HK-2 (cell line): ENCODE measurements at regions not wholly inside any gene's neighbourhood (a gene's known extent, or its start where the extent isn't known, plus 50 kb on each side); places are given as distances from the start of the nearest gene placed in this dataset.
"Not testable (repeated sequence)": the region's sequence is repeated elsewhere in the genome, so short reads cannot be mapped to it uniquely, and the experiment has no call there.

Experiments
- DNase-seq: peaks from one replicate; pipeline ENCODE4 v3.0.0-alpha.2; 2018; ENCODE audit not compliant: unreplicated experiment

DNA sequence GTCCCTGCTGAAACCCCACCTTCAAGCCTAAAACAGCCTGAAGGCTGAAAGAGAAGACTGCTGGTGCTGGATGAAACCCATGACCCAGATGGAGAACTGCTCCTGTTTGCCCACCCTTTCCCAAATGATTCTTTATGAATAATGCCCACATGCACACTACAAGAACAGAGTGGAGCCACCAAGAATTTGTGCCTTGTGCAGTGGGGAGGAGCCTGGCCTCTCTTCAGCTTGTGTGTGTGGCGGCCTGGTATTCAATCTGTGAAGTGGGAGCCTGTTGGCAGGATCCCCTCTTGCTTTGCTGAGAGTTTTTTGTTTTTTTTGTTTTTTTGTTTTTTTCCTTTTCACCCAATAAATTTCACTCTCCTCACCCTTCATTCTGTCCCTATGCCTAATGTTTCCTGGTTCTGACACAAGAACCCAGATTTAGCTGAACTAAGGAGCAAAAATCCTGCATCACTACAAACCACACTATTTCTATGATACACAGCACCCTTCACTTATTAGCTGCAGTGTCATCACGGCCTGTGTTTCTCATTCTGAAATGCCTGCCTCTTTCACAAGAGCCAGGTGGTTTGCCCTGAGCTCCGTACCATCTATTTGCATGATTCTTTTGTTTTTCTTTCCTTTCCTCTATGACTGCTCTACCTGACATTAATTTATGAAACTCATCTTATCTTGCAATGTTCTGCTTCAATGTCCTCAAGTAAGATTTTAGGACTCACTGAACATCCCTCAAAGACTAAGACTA lies 585.5 kb upstream of the ATXN7L3B start:
- DNase-seq = no peak

DNA sequence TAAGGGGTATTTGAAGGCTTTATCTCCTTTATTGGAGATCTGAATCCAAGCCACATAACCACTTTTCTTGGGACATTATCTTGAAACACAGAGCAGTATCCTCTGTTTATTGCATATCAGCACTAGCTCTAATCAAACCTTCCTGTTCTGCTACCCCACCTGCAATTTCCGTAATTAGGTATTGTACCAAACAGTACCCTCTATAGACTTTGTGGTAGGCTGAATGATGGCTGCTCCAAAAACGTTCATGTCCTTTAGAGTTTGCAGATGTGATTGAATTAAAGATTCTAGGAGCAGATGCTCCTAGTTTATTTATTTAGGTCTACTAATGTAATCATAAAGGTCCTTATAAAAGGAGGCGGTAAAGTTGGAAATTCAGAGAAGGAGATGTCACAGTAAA lies 573.0 kb upstream of the ATXN7L3B start:
- DNase-seq = no peak

DNA sequence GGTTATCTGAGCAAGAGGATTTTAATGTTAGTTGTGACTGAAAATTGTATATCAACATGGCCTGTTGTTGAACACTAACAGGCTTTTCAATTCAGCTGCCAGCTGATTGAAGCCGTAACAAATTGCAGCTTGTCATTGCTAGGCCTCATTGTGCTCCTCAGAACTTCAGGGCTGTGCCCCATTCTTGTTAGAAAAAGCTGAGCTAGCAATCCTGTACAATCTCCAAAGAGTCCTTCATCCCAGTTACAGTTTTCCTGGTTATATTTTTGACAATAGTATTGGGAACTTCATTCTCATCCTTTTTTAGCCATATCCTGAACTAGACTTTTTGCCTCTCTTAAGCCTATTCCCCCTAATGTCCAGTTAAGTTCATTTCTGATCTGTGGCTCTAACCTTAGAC lies 564.1 kb upstream of the ATXN7L3B start:
- DNase-seq = no peak

DNA sequence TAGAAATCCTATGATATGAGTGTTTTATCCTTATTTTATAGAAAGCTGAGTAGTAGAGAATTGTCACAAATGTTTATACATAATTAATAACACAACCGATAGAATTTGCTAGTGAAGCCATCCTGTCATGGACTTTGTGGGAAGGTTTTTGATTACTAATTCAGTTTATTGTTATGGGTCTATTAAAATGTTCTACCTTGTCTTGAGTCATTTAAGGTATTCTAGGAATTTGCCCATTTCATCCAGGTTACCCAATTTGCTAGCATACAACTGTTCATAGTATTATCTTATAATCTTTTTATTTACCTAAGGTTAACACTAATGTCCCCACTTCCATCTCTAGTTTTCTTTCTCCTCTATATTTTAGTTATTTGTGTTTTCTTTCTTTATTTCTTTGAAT lies 553.1 kb upstream of the ATXN7L3B start:
- no peak for DNase-seq

DNA sequence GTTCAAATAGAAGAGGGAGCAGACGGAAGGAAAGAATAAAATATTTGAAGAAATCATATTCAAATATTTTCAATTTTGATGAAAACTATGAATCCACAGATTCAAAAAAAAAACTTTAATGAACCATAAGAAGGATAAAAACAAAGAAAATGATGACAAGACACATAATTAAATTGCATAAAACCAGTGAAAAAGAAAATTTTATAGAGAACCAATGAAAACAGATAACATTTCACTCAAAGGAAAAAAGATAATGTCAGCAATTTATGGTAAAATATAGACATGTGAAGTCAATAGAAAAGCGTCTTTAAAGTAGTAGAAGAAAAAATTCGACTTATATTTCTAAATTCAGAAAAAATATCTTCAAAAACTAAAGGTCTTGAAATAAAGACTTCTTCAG lies 546.5 kb upstream of the ATXN7L3B start:
- no peak for DNase-seq

DNA sequence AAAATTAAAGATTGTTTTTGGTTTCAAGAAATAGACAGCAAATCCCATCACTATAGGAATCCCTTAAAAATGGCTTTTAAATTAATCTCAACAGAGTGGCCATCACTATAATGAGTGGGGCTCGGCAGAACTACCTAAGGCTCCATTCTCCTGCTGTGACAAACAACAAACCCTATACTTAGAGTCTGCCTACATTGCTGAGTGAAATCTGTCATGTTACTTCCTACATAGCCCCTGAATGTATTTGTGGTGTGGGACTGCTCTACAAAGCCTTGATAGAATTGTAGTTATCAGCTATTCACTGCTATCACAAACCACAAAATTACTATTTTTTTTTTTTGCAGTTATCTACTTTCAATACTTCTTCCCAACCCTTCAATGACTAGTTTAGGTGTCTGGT lies 538.7 kb upstream of the ATXN7L3B start:
- no peak for DNase-seq

DNA sequence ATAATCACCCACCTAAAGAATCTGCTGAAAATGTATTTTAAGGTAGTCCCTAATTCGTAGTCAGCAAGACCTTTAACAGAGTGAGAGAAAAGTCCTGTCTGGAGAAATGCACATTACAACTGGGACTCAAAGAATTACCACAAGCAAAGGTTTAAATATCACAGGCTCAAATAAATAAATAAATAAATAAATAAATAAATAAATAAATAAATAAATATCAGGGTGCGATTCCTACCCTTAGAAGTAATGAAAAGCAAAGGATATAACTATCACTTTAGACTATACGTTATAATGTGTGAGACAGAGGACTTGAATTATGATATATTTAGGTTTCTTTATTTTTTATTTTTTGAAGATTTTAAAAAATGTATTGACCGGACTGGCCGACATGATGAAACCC lies 522.5 kb upstream of the ATXN7L3B start:
- DNase-seq = no peak

DNA sequence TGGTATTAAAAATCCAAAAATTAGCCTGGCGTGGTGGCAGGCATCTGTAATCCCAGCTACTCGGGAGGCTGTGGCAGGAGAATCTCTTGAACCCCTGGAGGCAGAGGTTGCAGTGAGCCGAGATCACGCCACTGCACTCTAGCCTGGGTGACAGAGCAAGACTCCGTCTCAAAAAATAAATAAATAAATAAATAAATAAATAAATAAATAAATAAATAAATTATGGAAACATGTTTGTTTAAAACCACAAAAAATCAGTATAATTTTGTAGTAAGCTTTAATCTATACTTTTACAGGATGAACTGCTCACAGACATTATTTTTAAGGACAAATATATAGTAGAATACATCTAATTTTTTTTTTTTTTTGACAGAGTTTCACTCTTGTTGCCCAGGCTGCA lies 521.3 kb upstream of the ATXN7L3B start:
- DNase-seq = not testable (repeated sequence)

DNA sequence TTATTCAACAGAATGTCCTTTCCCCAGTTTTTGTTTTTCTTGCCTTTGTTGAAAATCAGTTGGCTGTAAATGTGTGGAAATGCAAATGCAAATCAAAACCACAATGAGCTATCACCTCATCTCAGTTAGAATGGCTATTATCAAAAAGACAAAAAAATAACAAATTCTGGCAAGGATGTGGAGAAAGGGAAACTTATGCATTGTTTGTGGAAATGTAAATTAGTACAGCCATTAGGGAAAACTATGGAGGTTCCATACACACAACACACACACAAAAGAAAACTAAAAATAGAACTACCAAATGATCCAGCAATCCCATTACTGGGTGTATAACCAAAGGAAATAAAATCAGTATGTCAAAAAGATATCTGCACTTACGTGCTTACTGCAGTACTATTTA lies 518.8 kb upstream of the ATXN7L3B start:
- DNase-seq = no peak

DNA sequence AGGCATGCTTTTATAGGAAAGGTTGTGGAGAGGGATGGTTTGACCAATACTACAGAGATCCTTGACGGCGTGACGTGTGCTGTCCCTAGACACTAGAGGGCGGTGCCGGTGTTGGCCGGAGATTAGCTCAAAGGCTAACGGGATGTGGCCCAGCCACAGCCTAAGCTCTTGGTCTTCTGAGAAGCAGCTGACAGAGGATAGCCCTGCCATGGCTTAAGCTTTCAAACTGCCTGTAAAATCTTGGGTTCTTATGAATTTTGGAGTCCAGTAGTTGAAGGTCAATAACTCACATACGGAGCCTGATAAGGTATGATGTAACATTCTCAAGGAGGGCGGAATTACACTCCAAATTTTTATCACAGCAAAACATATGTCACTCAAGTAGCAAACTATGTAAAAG lies 515.7 kb upstream of the ATXN7L3B start:
- peak; percentile 56 for DNase-seq

DNA sequence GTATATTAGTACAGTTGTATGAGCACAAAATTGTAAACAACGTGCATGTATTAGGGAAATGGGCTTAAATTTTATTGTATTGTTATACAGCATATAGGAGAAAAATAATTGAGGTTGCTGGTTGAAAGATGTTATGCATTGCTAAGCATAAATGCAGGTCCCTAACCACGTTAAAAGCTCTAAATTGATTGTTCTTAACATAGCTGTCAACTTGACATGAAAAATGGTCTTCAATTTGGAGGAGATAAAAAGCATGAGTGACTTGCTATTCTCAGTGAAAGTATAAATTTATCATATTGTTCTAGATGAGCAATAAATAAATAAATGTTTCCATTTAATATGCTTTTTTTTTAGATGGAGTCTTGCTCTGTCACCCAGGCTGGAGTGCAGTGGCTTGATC lies 506.6 kb upstream of the ATXN7L3B start:
- no peak for DNase-seq

DNA sequence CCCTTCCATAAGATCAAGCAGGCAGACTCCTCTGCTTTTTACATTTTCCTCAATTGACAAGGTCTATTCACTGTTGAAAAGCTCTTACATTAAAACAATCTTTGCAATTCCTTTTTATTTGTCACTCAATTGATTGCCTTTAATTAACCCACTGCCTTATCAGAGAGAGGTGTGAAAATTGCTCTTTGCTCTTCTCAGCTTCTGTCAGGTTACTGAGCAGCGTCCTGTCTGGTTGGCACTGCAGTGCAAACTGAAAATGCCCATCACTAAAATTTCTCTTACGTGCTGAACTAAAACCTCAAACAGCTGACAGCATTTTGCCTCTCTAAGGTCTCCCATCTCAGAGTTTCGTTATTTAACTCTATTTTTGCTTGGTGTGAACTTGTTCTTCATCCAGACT lies 504.1 kb upstream of the ATXN7L3B start:
- DNase-seq = no peak

DNA sequence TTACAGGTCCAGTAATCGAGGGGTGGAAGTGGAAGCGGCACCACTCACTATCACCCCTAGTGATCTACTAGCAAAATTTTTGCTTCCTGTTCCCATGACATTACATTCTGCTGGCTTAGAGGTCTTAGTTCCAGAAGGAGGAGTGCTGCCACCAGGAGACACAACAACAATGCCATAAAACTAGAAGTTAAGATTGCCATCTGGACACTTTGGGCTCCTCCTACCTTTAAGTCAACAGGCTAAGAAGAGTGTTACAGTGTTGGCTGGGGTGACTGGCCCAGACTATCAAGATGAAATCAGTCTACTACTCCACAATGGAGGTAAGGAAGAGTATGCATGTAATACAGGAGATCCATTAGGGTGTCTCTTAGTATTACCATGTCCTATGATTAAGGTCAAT lies 498.5 kb upstream of the ATXN7L3B start:
- DNase-seq = not testable (repeated sequence)

DNA sequence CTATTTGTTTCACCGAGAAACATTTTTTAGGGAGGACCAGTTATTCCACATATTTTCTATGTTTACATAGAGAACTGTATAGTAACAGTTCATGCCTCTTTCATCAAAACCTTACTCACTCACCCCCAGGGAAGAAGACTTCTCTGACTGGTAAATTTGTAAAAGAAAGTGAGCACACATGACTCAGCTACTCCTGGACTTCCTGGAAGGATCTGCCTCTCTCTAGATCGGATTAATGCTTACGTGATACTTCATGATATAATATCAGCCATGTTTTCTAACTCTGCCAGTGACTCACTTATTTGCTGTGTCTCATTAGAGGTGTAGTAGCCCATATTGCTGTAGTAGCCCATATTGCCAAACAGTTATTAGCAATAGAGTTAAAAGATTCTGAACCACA lies 494.3 kb upstream of the ATXN7L3B start:
- DNase-seq = no peak

DNA sequence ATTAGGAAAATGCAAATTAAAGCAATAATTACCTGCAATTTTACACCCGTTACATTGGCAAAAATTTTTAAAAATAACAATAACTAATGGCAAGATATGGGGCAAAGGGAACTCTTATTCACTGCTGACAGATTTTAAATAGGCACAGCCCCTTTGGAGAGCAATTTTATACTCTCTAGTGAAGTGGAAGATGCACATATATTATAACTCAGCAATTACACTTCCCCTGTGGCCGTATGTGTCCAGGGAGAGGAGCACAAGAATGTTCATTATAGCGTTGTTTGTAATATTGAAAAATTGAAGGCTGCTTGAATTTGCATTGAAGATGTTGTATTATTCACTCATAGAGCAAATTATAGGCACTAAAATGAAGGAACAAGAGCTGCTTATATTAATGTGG lies 488.3 kb upstream of the ATXN7L3B start:
- DNase-seq = no peak

DNA sequence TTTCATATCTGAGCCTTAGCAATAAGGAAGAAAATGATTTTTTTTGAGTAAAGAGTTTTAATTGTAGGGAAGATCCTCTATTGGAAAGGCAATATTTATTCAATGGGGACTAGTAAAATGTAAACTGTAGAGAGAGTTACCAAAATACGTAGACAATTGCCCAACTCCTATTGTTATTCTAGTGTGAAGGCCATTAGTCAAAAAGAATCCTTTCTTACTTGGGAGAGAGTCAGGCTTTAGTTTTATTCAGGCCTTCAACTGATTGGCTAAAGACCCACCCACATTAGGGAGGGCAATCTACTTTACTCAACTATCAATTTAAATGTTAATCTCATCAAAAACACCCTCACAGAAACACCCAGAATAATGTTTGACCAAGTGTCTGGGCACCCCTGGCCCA lies 485.8 kb upstream of the ATXN7L3B start:
- DNase-seq = no peak

DNA sequence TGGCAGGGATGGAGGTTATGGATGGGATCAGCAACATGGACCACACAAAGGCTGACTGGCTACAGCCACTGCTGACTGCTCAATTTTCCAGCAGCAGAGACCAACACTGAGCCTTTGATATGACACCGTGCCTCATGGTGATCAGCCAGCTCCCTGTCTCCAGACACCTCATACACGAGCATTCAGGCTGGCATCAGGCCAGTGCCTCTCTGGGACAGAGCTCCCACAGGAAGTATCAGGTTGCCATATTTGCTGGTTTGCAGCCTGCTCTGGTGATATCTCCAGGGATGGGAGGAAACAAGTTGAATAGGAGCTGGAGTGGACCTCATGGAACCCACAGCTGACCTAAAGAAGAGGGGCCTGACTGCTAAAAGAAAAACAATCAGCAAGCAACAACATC lies 471.2 kb upstream of the ATXN7L3B start:
- DNase-seq = no peak

DNA sequence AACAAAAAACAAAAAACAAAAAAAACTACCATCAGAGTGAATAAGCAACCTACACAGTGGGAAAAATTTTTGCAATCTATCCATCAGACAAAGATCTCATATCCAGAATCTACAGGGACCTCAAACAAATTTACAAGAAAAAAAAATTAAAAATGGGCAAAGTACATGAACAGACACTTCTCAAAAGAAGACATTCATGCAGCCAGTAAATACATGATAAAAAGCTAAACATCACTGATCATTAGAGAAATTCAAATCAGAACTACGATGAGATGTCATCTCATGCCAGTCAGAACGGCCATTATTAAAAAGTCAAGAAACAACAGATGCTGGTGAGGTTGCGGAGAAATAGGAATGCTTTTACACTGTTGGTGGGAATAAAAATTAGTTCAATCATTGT lies 466.5 kb upstream of the ATXN7L3B start:
- no peak for DNase-seq

DNA sequence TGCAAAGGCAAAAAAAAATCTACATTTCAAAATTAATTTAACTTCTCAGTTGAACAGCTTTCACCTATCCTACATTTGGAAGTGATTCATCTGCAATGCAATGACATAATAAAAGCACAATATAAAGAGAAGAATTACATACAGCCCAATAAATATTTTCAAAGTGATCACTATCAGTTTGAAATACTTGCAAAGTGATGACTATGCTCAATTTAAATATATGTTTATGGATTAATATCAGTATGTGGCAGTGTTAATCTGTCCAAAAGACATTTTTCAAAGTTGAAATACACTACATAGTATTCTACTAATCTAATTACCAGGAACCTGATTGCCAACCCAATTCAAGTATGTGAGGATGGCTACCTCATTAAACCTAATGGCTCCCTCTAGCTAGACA lies 460.7 kb upstream of the ATXN7L3B start:
- DNase-seq = no peak

DNA sequence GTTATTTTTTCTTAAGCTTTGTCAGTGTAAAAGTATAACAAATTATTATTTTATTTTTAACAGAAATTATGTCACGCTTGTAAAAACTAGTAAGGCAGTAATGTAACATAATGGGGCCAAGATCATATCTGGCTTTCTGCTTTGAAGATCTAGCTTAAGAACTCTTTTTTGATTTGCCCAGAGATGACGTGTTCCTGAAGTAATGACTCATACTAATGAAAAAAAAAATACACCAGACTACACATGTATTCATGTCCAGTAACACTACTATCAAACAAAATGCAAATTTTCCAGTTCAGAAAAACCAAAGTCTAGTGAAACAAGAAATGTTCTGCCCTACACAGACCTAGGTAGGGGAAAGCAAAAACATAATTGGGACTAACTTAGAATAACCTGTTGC lies 432.2 kb upstream of the ATXN7L3B start:
- no peak for DNase-seq

DNA sequence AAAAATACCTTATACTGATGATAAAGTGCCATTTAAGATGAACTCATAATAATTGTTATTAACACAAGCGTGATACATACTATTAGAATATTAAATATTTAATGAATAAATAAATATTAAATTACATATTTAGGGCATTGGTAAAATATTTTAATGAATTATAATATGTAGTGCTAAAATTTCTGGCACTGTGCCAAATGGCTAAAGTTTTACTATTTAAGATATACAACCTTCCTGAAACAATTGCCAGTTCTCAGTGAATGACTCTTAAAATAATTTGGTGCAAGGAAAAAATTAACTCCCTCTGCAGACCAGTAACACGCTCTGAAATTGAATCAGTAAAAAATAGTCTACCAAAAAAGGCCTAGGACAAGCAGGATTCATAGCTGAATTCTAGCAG lies 428.9 kb upstream of the ATXN7L3B start:
- DNase-seq = no peak

DNA sequence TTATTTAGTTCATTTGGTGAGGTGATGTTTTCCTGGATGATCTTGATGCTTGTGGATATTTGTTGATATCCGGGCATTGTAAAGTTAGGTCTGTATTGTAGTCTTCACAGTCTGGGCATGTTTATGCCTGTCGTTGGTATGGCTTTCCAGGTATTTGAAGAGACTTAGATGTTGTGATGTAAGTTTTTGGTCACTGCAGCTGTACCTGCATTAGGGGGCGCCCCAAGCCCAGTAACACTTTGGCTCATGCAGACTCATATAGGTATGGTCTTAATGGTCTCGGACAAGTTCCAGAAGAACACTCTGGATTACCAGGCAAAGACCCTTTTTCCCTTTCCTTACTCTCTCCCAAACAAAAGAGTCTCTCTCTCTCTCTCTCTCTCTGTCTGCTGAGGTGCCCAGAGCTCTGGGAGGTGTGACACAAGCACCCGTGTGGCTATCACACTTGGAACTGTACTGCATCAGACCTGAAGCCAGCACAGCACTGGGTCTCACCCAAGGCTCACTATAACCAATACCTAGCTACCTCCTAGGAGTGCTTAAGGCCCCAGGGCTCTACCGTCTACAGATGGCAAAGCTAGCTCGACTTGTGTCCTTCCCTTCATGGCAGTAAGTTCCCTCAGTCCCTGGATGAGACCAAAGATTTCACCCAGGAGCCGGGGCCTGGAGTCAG lies 425.8 kb upstream of the ATXN7L3B start:
- DNase-seq = peak; percentile 25

DNA sequence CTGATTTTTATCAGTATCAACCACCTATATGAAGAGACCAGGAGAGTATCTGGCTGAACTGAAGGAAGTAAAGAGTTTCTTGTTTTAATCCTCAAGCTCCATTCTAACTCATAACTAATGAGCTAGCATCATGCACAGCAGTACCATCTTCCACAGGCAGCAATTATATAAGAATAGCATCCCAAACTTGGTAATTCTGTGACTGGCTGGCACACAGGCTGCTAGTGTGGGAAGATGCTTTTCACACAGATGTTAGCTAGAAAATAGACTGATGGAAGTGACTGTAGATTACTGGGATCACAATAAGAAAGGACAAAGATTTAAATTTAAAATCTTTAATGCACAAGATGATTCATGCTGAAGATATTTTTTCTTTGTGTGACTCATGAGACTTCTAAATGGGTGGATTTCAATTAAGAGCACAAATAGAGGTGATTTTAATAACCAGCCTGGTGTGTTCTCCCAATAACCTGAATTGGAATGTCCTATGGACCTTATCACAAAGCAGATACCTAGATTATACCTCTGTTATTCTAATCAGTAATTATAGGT lies 417.7 kb upstream of the ATXN7L3B start:
- DNase-seq = no peak

DNA sequence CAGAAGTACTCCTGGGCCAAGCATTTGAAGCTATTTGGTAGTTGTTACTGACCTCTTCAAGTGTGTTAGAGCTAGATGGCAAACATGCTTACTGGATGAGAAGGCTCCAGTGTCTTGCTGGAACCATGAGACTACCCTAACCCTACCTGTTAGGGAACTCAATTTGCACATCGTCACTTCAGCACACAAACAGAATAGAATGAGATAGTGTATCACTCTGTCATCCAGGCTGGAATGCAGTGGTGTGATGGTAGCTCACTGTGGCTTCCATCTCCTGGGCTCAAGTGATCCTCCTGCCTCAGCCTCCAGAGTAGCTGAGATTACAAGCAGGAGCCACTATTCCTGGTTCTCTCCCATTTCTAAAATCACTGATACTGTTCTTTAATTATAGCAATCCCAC lies 417.0 kb upstream of the ATXN7L3B start:
- no peak for DNase-seq
